Right hindlimb (tissue), 1 donor: ENCODE measurements at regions not wholly inside any gene's neighbourhood (a gene's known extent, or its start where the extent isn't known, plus 50 kb on each side); places are given as distances from the start of the nearest gene placed in this dataset.

Experiments used
- DNase-seq: peaks from one replicate; pipeline ENCODE4 v3.0.0-alpha.2; 2018

- no peak for DNase-seq
These were observed 86.0 kb downstream of the MATN1 start for GRCh38 chr1:30637183-30637980.

GRCh38 chr1:30636621-30637020 lies 86.8 kb downstream of the MATN1 start:
- DNase-seq = no peak

GRCh38 chr1:30635391-30635975 lies 87.9 kb downstream of the MATN1 start:
- DNase-seq = no peak

- DNase-seq = no peak
These were observed 88.9 kb downstream of the MATN1 start for GRCh38 chr1:30634507-30634906.

DNA sequence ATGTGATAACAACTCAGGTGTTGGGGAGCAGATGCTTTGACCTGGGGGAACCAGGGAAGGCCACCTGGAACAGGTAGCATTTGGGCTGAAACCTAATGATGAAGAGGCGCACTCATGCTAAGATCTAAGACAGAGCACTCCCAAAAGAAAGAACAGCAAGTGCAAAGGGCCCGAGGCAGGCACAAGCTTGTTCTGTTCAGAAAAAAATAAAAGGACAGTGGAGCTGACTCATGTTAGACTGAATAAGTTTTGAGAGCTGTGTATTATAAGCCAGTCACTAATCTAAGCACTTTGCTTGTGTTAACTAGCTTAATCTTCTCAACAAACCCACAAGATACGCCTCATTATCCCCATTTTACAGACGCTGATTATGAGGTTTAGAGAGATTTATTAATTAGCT lies 90.1 kb downstream of the MATN1 start:
- no peak for DNase-seq

GRCh38 chr1:30632481-30632880 lies 90.9 kb downstream of the MATN1 start:
- DNase-seq = no peak

- DNase-seq = no peak
These were observed 91.7 kb downstream of the MATN1 start for GRCh38 chr1:30631700-30632099.

GRCh38 chr1:30629501-30629900 lies 93.9 kb downstream of the MATN1 start:
- no peak for DNase-seq

DNA sequence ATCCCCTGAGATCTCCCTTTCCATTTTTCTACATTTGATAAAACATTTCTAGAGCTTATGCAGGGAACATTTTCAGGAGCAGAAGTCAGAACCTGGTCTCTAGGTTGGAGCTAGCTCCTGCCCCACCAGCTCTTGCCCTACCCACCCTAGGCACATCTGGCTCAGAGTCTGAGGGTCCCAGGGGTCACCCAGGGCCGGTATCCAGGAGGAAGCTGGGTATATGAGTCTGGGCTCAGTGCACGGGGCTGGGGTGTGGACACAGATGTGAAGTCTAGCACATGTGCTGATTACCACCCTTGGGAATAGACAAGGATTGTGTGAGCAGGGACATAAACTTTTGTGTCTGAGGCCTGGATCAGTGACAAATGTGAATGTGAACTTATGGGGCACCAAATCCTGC lies 95.4 kb downstream of the MATN1 start:
- DNase-seq = no peak

DNA sequence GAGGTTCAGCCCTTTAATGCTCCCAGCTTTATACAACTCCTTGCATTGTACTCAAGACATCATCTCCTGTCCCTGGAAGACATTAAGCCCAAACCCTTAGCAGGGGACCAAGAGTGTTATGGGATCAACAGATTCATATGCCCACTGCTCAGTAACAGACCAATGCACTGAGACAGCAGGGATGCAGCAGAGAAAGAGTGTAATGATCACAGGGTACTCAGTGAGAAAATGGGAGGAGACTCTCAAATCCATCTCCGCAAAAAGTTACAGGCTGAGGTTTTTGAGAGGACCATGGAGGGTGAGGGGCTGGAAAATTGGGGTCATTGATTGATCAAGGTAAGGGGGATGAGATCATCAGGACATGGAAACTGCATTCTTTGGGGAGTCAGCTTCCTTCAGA lies 96.2 kb downstream of the MATN1 start:
- DNase-seq = no peak

GRCh38 chr1:30623431-30623830 lies 100.0 kb downstream of the MATN1 start:
- DNase-seq = no peak

DNA sequence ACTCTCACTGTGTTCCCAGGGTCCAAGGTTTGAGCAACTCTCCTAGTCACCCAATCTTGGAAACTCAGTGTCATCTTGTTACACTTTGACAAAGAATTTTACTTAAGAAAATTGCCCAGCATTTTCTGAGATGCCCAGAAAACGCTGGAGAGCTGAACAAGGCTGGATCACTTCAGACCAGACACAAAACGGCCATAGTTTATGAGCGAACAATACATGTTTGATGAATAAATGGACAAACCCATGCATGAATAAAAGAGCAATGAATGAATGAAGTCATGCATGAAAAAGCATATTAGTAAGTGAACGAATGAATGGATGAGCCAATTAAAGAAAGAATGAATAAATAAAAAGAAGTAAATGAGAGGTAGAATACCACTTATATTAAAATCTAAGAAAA lies 103.8 kb downstream of the MATN1 start:
- DNase-seq = no peak

DNA sequence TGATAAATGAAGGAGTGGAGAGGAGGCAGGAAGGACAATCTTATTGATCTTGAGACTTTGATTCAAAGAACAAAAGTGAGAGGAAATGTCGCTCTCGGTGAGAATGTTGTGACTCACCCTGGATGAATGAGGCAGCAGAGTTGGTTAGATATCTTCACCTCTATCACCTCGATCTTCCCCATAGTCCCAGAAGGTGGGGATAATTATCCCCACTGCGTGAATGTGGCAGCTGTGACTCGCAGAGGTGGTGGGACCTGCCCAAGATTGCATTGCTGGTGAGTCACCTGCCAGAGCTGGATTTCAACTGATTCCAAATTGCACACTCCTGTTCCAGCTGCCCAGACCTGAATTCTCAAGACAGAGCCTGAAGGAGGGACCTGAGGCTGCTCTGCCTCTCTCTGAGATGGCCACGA lies 105.0 kb downstream of the MATN1 start:
- DNase-seq = no peak

DNA sequence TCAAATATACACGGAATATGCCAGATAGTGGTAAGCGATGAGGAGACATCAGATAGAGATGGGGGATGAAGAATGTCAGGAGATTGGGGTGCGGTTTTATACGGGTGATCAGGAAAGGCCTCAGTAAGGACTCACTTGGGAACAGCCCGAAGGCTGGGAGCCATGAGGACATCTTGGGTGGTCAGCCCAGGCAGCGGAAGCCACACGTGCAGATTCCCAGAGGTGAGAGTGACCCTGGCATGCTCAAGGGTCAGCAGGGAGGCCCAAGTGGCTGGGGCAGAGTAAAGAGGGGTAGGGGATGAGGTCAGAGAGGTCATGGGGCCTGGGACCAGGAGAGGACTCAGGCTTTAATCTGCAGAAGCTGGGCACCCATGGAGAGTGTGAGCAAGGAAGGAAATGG lies 106.6 kb downstream of the MATN1 start:
- DNase-seq = no peak

DNA sequence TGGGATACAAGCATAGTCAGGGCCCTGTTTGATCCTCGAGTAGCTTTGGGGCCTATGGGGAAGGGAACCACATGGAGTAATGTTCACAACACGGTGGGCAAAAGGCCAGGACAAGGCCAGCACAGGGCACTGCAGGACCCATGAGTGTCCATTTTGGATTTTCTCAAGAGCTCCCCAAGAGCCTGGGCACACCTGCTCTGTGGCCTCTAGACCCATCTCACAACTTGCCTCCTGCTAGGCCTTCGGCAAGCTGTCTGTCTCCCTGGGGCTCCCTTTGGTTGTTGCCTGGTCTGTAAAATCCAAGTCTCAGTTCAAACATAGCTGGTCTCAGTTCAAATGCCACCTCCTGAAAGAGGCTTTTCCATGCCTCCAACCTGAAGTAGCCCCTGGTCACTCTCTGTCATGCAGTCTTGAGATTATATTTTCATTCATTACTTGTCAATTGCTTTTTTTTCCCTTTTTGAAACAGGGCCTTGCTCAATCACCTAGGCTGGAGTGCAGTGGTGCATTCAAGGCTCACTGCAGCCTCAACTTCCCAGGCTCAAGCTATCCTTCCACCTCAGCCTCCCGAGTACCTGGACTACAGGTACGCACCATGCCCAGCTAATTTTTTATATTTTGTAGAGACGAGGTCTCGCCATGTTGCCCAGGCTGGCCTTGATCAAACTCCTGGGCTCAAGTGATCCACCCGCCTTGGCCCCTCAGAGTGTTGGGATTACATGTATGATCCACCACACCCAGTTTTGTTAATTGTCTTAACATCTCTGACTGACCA lies 107.4 kb downstream of the MATN1 start:
- DNase-seq = no peak

DNA sequence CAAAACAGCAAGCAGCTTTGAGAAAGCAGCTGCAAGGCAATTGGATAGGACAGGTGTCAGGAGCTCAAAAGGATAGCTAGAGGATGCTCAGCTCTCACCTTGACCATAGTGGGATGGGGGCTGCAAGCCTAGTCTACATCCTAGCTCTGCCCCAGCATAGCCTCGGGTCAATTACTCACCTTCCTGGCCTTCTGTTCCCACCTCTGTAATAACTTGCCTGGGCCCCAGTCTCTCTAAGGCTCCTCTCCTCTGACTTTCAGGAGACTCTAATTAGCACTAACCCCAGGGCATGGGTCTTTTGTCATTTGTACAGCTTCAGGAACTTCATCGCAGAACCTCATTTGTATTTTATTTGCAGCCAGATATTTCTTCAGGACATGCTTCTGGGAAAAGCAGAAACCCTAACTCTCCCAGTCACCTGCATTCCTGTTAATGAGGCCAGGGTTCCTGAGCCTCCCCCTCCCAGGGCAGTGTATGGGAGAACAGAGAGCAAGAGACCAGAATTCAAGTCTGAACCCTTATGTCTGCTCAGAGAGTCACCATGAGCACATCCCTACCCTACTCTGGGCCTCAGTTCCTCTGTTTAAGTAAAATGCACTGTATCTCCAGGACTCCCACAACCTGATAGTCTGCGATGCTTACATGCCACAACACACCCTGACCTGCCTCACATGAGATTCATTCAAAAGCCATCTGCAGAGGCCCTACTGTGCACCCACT lies 108.1 kb downstream of the MATN1 start:
- DNase-seq = no peak

DNA sequence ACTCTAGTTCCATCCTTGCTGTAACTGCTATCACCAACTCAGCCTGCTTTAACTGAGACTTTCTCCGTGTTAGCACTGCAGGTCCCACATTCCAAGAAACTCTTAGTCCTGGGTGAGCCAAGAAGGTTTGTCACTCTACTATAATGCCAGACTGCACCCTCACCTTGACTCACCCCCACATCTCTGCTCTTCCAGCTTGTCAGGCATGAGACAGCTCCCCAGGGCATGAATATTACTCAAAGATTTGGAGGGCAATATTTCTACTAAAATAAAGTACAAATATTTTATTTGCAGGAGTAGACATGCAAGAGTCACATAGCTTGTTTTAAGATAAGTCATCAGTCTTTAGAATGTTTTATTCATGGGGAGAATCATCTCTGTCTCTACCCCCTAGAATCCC lies 110.2 kb downstream of the MATN1 start:
- DNase-seq = no peak

DNA sequence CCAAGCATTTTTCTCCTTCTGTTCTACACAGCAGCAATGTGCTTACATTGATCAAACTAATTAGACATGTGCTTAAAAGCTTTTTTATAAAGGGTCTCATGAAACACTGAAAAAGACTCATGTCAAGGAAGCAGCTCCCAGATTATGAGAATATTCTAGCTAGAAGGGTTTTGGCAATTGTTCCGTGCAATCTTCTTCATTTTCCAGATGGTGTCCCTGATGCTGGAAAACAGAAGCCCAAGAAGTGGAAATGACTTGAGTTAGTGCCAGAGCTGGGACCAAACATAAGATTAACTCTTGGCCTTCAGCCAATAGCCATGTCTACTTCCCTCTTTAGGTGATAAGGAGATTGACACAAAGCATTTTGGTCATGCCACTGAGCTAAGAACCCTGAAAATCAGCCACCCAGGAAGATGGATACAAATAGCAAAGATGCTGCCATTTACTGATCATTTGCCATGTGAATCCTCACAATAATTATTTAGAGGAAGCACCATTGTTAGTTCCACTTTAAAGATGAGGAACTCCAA lies 110.8 kb downstream of the MATN1 start:
- no peak for DNase-seq

DNA sequence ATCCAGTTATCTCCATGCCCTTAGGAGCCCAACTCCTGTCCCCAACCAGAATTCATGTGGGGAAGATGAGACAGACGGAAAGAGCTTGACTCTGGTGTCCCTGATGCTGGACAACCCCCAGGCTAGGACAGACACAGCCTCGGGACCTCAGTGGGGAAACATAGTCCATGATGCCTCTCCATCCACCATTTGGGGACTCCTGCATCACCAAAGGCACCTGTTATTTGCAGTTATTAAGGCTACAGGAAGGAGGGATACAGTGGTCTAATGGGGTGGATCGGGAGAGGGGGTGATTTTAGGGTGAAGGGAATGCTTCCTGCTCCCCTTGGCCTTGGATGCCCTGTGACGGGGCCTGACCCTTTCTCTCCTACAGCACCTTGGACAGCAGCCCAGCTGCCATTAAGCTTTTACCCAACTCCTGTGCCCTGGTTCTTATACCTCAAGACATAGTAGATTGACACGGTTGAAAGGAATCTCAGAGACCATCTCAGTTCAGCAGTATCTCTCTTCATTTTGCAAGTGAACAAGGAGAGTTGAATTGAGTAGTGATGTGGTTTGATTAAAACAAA lies 111.6 kb downstream of the MATN1 start:
- DNase-seq = no peak

GRCh38 chr1:30610917-30611316 lies 112.5 kb downstream of the MATN1 start:
- DNase-seq = no peak

DNA sequence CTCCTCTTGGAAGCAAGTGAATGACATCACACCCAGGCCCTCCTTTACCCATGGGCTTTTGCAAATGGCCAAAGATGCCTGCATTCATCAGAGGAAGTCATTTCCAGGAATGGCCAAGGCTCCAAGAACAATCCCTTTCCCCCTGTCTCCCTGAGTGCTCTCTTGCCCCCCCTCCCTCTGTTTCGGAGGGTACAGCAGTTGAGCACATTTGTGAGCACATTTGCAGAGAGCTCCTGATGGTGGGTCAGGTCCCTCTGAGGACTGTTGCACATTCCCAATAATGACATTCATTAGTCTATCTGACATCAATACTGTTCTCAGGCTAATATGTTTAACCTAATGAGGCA lies 113.4 kb downstream of the MATN1 start:
- no peak for DNase-seq

- DNase-seq = no peak
These were observed 113.9 kb downstream of the MATN1 start for GRCh38 chr1:30609336-30609998.
